HG03469 (cell line): ENCODE measurements at regions not wholly inside any gene's neighbourhood (a gene's known extent, or its start where the extent isn't known, plus 50 kb on each side); places are given as distances from the start of the nearest gene placed in this dataset.
"Not testable (repeated sequence)": the region's sequence is repeated elsewhere in the genome, so short reads cannot be mapped to it uniquely, and the experiment has no call there.

Experiments used
- ATAC-seq: cut with Tn5 transposase; IDR thresholded peaks from one replicate; pipeline ENCODE4 v1.9.1; 2021; ENCODE audit warnings: mild to moderate bottlenecking, moderate library complexity, moderate number of reproducible peaks; ENCODE audit not compliant: unreplicated experiment

DNA sequence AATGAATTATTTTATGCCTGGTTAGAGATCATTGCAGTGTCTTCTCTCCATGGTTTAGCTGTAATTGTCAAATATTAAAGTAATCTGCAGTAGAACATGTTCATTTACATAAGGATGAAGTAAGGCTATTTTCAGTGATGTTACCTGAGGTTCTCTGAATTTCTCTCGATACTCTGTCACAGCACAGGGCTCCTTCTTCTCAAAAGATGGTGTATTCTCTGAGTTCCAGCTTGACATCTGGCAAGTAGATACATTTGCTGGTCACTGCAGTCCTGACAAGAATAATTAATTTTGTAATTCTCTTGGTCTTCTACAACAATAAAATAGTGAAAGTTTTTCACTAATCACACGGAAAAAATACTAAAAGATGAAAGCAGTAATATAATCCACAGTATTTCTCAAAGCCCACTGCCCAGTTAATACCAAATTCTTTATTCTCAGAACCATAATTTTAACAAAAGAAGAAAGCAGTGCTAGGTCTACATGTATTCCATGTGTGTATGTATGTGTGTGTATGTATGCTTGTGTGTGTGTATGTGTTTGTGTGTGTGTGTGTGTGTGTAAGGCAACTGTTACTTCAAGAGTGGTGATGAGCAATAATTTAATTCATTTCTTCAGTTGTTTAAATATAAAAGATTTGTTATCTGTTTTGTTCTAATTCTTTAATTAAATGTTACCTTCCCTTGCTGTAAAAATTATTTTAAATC is 1165.5 kb upstream of the SLC39A10 start:
- ATAC-seq: no peak

DNA sequence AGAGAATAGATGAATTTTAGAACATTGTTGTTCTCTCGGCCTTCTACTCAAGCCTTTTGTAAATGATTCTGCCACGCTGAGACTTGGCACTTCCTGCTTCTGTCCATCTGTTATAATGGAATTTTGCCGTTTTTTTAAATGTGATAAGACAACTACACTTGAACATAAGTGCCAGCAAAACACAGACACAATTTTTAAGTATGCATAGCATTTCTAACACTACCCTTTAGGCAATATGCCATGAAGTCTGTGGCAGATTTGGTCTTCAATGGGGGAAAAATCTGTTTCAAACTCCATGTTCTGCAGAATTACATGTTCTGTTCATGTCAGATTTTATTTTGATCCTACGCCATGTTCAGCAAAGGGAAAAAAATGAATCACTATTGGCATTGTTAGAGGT is 1170.7 kb upstream of the SLC39A10 start:
- ATAC-seq: no peak

DNA sequence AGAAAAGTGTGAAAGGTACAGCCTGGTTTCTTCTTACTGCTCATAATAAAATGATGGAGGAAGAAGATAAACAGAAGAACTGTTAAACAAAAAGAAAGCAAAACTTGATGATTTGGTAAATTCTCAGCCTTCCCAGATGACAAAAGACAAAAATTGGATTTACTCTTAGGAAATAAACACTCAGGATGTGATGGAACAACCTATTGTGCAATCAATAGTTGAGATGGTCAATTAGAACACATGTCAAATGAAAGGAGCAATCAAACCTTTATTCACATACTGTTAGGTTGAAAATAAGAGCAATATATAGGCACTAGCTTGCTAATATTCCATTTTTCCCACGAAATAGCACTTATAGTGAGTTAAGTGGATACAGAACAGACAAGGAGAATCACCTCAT is 1174.0 kb upstream of the SLC39A10 start:
- no peak for ATAC-seq

GRCh38 chr2:194465641-194466040 is 1191.4 kb upstream of the SLC39A10 start:
- no peak for ATAC-seq

GRCh38 chr2:194464964-194465638 is 1191.9 kb upstream of the SLC39A10 start:
- no peak for ATAC-seq

DNA sequence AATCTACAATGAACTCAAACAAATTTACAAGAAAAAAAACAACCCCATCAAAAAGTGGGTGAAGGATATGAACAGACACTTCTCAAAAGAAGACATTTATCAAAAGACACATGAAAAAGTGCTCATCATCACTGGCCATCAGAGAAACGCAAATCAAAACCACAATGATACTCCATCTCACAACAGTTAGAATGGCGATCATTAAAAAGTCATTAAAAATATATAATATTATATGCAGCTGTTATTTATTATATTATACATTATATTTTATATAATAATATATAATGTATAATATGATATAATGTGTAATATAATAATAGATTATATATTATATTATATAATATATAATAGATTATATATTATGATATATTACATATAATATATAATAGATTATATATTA is 1194.1 kb upstream of the SLC39A10 start:
- ATAC-seq: not testable (repeated sequence)

- no peak for ATAC-seq
Measured at GRCh38 chr2:194455358-194455757, 1201.7 kb upstream of the SLC39A10 start.

GRCh38 chr2:194452504-194452903 is 1204.5 kb upstream of the SLC39A10 start:
- no peak for ATAC-seq

GRCh38 chr2:194445226-194445625 is 1211.8 kb upstream of the SLC39A10 start:
- ATAC-seq: no peak

GRCh38 chr2:194443926-194444325 is 1213.1 kb upstream of the SLC39A10 start:
- ATAC-seq: no peak

DNA sequence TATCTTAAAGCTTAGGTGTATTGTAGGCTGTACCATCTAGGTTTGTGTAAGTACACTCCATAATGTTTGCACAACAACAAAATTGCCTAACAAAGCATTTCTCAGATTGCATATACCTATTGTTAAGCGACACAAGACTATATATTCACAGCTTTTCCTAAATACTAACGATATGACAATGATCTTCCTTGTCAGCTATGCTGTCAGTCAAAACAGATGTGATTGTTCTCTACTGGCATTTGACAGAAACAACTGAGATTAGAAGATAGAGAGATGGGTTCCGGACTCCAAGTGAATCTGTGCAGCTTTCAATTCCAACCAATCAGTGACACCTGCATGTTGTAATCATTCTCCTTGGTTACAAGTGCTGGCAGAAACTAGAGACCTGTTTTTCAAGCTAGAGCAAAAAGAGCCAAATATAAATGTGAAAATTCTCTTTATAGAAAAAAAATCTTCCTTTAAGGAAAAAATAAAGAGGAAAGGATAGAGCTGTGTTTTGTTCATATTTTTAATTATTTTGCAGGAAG is 1232.3 kb upstream of the SLC39A10 start:
- ATAC-seq: no peak

- ATAC-seq: no peak
Measured at GRCh38 chr2:194411221-194411620, 1245.8 kb upstream of the SLC39A10 start.

GRCh38 chr2:194395818-194396217 is 1261.2 kb upstream of the SLC39A10 start:
- ATAC-seq: no peak

DNA sequence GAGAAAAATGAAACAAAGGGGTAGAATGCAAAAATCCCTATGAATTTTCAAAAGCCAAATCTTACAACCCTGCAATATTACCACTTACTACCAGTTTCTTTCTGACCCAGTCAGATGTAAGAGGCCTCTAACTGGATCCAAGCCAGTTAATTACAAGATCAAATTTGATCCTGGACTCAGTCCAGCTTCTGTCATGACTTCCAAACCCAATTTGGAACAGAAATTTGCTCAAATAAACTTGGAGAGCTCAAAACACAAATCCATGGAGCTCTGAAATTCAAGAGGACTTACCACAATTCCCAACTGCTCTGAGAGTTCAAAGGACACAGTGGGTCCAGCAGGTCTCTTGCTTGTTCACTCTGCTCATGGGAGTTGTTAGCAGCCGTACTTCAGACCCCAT is 1271.7 kb upstream of the SLC39A10 start:
- ATAC-seq: no peak

DNA sequence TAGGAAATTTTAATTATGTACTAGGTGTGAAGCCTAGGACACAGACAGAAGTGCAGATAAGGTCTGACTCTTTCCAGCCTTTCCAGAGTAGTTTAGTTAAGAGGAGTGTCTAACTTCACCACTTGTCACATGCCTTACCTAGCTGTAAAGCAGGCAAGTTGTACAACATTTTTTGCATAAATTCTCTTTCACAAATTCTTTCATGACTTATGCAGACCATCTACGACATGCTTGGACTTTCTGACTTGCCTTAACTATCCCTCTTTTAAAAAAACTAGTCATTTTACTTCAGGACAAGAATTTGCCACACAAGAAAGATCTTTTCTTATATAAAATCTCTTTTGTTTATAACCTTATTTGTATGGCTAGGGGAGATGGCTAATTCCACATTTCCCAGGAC is 1273.6 kb upstream of the SLC39A10 start:
- no peak for ATAC-seq

DNA sequence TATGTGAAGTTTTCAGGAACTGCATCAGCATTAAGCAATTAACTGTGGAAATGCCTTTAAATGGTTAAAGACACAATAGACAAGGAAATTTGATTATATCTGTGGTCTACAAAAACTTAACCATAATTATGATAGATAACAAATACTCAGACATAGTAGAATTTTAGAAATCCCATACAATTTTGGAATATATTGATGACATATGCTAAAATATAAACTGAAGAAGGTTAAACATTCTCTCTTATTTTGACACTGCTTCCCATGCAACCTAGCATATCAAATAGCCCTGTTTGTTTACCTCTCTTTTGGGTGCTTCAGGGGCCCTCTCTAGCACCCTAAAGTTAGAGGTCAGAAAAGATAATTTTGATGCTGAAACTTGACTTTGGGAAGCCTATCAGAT is 1274.8 kb upstream of the SLC39A10 start:
- ATAC-seq: no peak

GRCh38 chr2:194380011-194380410 is 1277.0 kb upstream of the SLC39A10 start:
- ATAC-seq: no peak

DNA sequence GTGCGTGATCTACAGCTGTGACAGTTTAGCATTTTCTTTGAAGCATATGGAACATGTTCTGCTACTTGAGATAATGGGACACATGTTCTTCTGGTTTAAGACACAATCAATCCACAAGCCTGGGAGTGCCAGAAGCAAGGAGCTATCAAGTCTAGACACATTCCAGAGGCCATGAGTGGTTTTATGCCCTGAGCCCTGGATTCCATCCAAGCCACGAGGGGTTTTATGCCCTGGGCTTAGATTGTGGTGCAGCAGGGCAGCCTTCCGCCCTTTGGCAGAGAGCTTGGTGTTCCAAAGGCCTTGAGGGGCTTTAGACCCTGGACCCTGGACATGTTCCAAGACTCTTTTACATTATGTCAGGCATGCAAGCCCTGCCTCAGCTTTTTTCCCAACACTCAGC is 1289.6 kb upstream of the SLC39A10 start:
- not testable (repeated sequence) for ATAC-seq

GRCh38 chr2:194363878-194364277 is 1293.1 kb upstream of the SLC39A10 start:
- no peak for ATAC-seq

- no peak for ATAC-seq
Measured at GRCh38 chr2:194363295-194363694, 1293.7 kb upstream of the SLC39A10 start.

DNA sequence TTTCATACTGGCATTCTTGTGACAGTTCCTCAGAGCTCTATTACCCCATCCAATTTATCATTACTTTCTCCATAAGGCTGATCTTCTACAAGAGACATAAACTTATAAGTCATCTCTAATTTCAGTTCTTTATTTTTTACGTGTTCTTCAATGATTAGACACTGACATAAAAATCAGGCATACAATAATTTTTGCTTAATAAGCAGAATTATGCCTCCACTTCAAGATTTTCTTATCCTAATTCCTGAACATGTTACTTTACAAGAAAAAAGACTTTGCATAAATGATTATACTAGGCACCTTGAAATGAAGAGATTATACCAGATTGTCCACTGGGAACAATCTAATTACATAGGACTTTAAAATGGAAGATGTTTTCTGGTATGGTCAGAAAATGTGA is 1304.5 kb upstream of the SLC39A10 start:
- no peak for ATAC-seq

GRCh38 chr2:194346193-194346592 is 1310.8 kb upstream of the SLC39A10 start:
- no peak for ATAC-seq
